ENCODE measurements at regions not wholly inside any gene's neighbourhood (a gene's known extent, or its start where the extent isn't known, plus 50 kb on each side); places are given as distances from the start of the nearest gene placed in this dataset.
"Not testable (repeated sequence)": the region's sequence is repeated elsewhere in the genome, so short reads cannot be mapped to it uniquely, and the experiment has no call there.

- no peak for TF ChIP-seq POLR2A (IDR thresholded peaks at IDR 0.05)
- no peak for TF ChIP-seq POLR2AphosphoS5 (IDR thresholded peaks at IDR 0.05)
- TF ChIP-seq CTCF (IDR thresholded peaks at IDR 0.05): no peak
- intact Hi-C loops (cut with DNase I): no loop called here
- WGBS: 87% methylated on average over 5 of the region's 5 CpGs
These were observed 80.4 kb upstream of the GARIN1A start for GRCh38 chr7:128591705-128592104.

DNA sequence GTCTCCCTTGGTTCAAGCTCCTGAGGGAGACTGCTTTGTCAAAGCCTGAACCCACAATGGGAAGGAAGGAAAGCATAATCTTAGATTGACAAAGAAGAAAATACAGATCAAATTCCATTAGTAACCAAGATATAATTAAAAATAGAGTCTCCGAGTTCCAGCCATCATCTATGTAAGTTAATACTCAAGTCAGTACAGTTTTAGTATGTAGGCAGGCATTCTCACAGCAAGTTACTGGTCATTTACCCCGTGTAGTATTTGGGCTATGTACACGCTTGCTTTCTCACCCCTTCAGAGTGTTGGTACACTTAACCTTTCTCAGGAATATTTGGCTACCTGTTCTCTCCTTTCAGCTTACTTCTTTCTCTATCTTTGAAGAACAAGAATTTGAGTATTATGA is 79.9 kb upstream of the GARIN1A start:
- intact Hi-C loops (cut with DNase I); H3K4me1 ChIP-seq (replicated peaks); DNase-seq (ENCODE audit: low spot score); H3K4me3 ChIP-seq; H3K27me3 ChIP-seq (replicated peaks; ENCODE audit: insufficient read depth); H3K27ac ChIP-seq; H3K9me3 ChIP-seq; H3K36me3 ChIP-seq: not testable (repeated sequence)
- WGBS: 88% methylated on average over 1 of the region's 3 CpGs

More at GRCh38 chr7:128591705-128592104, 80.4 kb upstream of the GARIN1A start:
- no peak overlapping the region for H3K27ac ChIP-seq
- H3K4me3 ChIP-seq: no peak overlapping the region
- H3K27me3 ChIP-seq (replicated peaks; ENCODE audit: insufficient read depth): no peaks in the 10 kb centered on the region
- H3K36me3 ChIP-seq: no peaks in the 10 kb centered on the region
- no peak for DNase-seq (ENCODE audit: low spot score)
- no peaks in the 10 kb centered on the region for H3K4me1 ChIP-seq (replicated peaks)
- no peaks in the 10 kb centered on the region for H3K9me3 ChIP-seq

- H3K36me3 ChIP-seq; H3K4me1 ChIP-seq (replicated peaks); H3K27ac ChIP-seq; H3K9me3 ChIP-seq; H3K27me3 ChIP-seq (replicated peaks; ENCODE audit: insufficient read depth); intact Hi-C loops (cut with DNase I); H3K4me3 ChIP-seq; DNase-seq (ENCODE audit: low spot score): not testable (repeated sequence)
- WGBS: 84% methylated on average over 6 of the region's 6 CpGs
These were observed 78.0 kb upstream of the GARIN1A start for GRCh38 chr7:128594061-128594460.

DNA sequence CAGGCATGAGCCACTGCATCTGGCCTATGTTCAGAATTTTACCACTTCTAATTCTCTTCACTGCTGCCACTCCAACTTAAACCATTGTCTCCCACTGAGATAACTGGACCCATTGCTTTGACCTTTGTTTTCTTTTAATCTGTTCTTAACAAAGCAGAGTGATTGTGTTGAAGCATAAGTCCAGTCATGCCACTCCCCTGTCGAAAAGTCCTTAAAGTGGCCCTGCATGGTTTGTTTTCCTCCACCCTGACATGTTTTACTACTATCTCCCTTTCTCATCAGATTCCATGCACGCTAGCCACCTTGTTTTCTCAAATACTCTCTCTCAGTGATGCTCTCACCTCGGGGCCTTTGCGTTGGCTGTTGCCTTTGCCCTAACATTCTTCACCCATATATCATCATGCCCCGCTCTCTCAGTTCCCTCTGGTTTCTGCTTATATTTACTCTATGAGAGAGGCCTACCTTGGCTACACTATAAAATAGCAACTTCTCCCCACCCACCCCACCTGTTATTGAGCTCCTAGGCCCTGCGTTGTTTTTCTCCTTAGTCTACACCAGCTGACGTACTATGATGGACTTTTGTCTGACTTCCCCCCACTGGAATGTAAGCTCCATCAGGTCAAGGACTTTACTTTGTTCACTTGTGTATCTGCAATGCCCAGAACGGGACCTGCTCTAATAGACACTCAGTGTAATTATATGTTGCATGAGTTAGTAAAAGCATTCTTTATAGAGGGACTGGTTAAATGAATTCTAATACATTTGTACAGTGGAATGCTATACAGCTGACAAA is 75.6 kb upstream of the GARIN1A start:
- H3K9me3 ChIP-seq; H3K36me3 ChIP-seq; intact Hi-C loops (cut with DNase I); H3K27me3 ChIP-seq (replicated peaks; ENCODE audit: insufficient read depth); H3K4me1 ChIP-seq (replicated peaks); H3K4me3 ChIP-seq; H3K27ac ChIP-seq; DNase-seq (ENCODE audit: low spot score): not testable (repeated sequence)
- WGBS: 74% methylated on average over 8 of the region's 8 CpGs

DNA sequence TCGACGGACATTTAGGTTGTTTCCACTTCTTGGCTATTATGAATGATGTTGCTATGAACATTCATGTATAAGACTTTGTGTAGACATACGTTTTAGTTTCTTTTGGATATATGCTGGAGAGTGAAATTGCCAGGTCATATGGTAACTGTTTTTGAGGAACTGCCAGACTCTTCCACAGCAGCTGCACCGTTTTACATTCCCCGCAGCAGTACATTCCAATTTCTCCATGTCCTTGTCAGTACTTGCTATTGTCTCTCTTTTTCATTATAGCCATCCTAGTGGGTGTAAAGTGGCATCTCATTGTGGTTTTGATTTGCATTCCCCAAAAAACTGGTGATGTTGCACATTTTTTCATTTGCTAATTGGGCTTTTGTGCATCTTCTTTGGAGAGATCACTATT is 73.1 kb upstream of the GARIN1A start:
- H3K27ac ChIP-seq; DNase-seq (ENCODE audit: low spot score); H3K9me3 ChIP-seq; H3K27me3 ChIP-seq (replicated peaks; ENCODE audit: insufficient read depth); H3K4me1 ChIP-seq (replicated peaks); intact Hi-C loops (cut with DNase I); H3K4me3 ChIP-seq; H3K36me3 ChIP-seq: not testable (repeated sequence)
- WGBS: 73% methylated on average over 5 of the region's 5 CpGs

- not testable (repeated sequence) for H3K36me3 ChIP-seq; H3K4me1 ChIP-seq (replicated peaks); H3K4me3 ChIP-seq; H3K9me3 ChIP-seq; H3K27me3 ChIP-seq (replicated peaks; ENCODE audit: insufficient read depth); H3K27ac ChIP-seq
- WGBS: 7% methylated on average over 6 of the region's 6 CpGs
- peak in 3 of 4 experiments; percentile 42 to 69 (median 66) for TF ChIP-seq CTCF (IDR thresholded peaks at IDR 0.05)
- DNase-seq (ENCODE audit: low spot score): peak; percentile 43
- intact Hi-C loops (cut with DNase I): loop anchor here (5.0 kb wide), 1 partner anchor 258 kb away; a partner anchor contains a TSS
These were observed 63.2 kb upstream of the GARIN1A start for GRCh38 chr7:128608678-128609421.

DNA sequence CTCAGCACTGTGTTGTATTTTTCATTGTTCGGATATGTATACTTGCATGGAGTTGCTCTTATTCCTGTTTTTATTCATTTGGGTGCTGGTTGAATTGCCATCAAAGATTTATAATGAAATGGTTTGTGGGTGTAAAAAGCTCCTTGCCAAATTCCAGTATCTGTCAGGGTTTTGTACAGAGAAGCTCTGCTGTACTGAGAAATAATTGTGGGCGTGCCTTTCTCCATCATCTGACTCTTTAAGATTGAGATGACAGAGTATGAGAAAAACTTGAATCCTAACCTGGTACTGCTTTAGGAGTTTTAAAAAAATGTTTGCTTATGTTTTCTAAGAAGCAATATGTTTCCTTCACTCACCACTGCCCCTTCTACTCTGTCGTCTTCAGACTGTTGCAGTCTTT is 58.7 kb upstream of the GARIN1A start:
- not testable (repeated sequence) for H3K27me3 ChIP-seq (replicated peaks; ENCODE audit: insufficient read depth); H3K27ac ChIP-seq; DNase-seq (ENCODE audit: low spot score); H3K4me3 ChIP-seq; H3K36me3 ChIP-seq; H3K4me1 ChIP-seq (replicated peaks); H3K9me3 ChIP-seq
- intact Hi-C loops (cut with DNase I): loop anchor here (5.0 kb wide), 1 partner anchor 269 kb away; no protein-coding TSS in a partner anchor
- WGBS: 81% methylated on average over 3 of the region's 3 CpGs

- not testable (repeated sequence) for H3K27me3 ChIP-seq (replicated peaks; ENCODE audit: insufficient read depth); H3K4me1 ChIP-seq (replicated peaks); H3K36me3 ChIP-seq; DNase-seq (ENCODE audit: low spot score); H3K27ac ChIP-seq; H3K4me3 ChIP-seq; H3K9me3 ChIP-seq
- 47% methylated on average over 2 of the region's 2 CpGs for WGBS
- intact Hi-C loops (cut with DNase I): loop anchor here (5.0 kb wide), 1 partner anchor 267 kb away; no protein-coding TSS in a partner anchor
These were observed 57.3 kb upstream of the GARIN1A start for GRCh38 chr7:128614812-128615211.

DNA sequence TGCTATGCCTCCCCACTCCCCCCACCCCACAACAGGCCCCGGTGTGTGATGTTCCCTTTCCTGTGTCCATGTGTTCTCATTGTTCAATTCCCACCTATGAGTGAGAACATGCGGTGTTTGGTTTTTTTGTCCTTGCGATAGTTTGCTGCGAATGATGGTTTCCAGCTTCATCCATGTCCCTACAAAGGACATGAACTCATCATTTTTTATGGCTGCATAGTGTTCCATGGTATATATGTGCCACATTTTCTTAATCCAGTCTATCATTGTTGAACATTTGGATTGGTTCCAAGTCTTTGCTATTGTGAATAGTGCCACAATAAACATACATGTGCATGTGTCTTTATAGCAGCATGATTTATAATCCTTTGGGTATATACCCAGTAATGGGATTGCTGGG is 55.3 kb upstream of the GARIN1A start:
- H3K36me3 ChIP-seq; H3K9me3 ChIP-seq; H3K27me3 ChIP-seq (replicated peaks; ENCODE audit: insufficient read depth); H3K4me1 ChIP-seq (replicated peaks); intact Hi-C loops (cut with DNase I); H3K4me3 ChIP-seq; H3K27ac ChIP-seq; DNase-seq (ENCODE audit: low spot score): not testable (repeated sequence)
- WGBS: 98% methylated on average over 4 of the region's 4 CpGs
